K562 (cell line): ENCODE measurements at regions not wholly inside any gene's neighbourhood (a gene's known extent, or its start where the extent isn't known, plus 50 kb on each side); places are given as distances from the start of the nearest gene placed in this dataset.

Source experiments
- BCOR ChIP-seq: fragments of 450-650 bp; IDR thresholded peaks from 2 replicates; pipeline ENCODE4 v1.6.1; 2016
- CHD7 ChIP-seq: fragments of 200-600 bp; sonication (generic); IDR thresholded peaks from one replicate; pipeline ENCODE4 v1.6.1; 2012; ENCODE audit warnings: mild to moderate bottlenecking, low read depth, low read length, inconsistent platforms
- ILK ChIP-seq: fragments of 450-650 bp; IDR thresholded peaks from 2 replicates; pipeline ENCODE4 v1.6.1; 2016; ENCODE audit warnings: missing genetic modification characterization, low read depth, mild to moderate bottlenecking, missing compliant biosample characterization, moderate library complexity, borderline replicate concordance
- SMARCE1 ChIP-seq: fragments of 450-650 bp; IDR thresholded peaks from 2 replicates; pipeline ENCODE4 v1.7.1; 2016; ENCODE audit warnings: mild to moderate bottlenecking

DNA sequence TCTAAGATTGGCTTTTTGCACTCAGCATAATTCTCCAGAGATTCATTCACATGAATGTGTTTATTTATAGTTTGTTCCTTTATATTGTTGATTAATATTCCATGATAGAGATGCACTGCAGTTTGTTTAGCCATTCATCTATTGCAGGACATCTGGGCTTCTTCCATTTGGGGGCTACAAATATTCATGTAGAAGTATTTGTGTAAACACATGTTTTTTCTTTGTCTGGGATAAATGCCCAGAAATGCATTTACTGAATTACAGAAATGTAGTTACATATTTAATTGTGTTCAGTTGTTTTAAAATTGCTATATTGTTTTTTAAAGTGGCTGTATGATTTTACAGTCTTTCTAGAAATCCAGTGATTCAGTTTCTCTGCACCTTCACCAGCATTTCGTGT, 635.0 kb downstream of the ZIC1 start (continued):
- TF ChIP-seq CHD7, result no peak
- TF ChIP-seq BCOR, result no peak
- TF ChIP-seq SMARCE1, result no peak
- TF ChIP-seq ILK, result no peak
